ENCODE measurements at regions not wholly inside any gene's neighbourhood (a gene's known extent, or its start where the extent isn't known, plus 50 kb on each side); places are given as distances from the start of the nearest gene placed in this dataset.

DNA sequence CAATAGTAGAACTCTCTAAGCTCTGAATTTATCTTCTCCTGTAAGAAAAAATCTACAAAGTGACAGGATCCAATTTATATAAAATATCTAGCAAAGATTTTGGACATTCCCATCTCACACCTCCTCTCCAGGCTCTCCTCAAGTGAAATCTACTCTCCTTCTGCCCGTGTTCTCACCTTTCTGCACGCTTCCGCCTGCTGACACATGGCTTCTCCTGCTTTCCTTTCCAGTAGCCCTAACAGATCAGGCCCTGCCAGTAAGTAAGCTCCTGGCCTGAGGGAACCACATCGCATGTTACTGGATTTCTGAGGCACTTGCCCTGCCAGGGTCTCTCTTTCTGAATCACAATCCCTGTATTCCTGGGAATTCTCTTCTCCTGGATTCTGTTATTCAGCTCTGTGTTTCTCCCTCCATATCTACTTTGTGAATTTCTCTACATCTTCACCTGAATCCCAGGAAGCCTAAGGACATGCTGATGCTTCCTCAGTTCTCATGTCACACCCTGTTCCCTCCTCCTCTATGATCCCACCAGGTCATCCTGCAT lies 53.3 kb upstream of the TOP3B start:
- no peak for DNase-seq

DNA sequence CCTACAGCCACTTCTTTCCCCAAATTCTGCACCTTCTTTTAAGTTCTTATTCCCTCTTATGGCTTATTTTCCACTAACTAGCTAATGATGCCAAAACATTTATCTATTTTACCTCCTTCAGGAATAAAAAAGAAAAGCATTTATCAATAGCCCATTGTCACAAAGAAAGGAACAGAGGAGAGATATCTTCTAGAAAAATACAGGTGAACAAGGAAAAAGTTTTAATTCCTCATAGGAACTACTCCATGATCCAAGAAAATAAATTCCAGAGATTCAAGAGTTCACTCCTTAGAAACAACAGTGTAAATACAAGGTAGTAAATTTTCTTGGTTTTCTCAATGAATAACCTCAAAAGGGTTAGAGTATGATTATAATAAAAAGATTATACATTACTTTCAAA lies 52.6 kb upstream of the TOP3B start:
- DNase-seq: no peak

DNA sequence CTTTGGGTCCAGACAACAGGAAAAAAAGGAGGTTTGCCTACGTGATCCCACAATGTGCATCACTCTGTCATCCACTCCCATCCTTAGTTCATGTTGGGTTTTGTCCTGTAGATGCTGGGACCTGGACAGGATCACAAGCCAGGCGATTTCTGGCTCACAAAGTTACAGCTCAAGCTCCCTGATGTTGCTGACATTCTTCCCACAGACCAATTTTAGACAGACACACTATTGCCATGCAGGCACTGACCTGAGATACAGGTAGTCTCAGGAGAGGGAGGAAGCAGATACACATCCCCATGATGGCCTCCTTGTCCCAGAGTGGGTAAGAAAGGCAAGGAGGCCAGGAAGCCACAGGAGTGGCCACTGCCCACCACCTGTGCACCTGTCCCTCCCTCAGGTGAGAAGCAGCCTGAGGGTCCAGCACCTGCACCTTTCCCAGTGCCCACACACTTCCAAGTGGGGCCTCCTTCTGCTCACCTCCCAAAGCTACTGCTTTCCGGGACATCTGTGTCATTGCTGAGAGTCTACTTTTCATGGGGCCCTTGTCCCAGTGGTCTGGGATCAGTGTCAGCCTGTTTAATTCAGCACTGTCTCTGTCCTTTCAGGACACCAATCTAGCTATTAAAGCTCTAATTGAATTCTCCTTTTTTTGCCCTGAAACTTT lies 52.0 kb upstream of the TOP3B start:
- no peak for DNase-seq

DNA sequence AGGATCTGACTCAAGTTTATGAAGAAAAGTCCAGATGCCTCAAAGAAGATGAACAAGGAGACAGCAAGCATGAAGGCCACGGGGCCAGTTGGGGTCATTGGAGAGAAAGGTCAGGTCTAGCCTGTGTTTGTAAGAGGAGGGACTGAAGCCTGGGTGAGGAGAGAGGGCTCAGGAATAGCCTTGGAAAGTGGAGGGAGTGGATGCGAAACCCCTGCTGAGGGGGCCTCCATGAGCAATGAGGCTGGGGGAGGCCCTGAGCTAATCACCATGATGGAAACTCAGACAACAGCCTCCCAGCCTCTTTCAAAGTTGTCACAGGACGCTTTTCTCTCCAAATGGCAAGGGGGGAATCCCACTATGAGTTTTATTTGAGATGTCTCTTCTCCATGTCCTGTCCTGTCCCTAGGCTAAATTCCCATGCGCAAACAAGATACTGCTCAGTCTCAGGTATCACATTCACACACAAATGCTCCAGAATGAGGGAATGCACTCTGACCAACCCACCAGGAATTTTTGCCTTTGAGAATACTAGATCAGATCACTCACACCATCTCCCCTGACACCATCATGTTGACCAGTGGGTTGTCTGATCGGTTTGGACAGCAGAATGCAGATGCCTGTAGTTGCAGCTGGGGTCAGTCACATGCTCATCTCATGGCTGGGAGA lies 51.3 kb upstream of the TOP3B start:
- DNase-seq: no peak

DNA sequence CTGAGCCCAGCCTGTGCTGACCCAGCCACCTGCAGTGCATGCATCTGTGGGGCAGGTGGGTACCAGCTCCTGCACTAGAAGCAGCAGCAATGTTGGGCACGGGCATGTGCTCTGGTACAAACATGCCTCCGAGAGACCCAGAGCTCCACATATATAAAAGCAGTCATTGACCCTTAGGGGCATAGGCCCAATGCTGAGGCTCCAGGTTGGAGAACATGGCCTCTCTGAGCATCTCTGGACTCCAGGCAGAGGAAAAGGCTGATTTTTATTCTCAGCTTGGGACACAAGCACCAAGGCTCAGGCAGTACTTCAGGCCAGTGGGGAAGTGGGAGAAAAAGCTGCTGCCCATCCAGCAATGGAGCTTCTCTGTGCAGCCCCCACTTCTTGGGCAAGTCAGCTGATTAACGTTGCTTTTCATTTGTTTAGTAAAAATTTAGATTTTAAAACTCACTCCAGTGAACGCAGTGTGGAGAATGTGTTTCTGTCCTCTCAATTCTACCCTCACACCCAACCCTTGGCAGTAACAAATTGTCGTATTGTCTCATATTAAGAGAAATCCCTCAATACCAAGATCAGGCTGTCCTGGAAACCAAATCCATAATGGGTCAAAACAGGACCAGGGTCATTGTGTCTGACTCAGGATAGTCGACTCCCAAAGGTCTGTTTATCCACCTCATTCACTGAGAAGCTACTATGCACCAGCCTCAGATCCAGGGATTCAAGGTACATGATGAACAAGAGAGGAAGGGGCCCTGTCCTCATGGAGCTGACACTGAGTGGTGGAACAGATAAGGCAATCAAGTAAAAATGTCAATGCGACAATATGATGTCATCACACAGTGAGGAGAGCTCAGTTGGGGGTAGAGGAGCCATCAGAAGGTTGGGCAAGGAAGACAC lies 50.6 kb upstream of the TOP3B start:
- no peak for DNase-seq

DNA sequence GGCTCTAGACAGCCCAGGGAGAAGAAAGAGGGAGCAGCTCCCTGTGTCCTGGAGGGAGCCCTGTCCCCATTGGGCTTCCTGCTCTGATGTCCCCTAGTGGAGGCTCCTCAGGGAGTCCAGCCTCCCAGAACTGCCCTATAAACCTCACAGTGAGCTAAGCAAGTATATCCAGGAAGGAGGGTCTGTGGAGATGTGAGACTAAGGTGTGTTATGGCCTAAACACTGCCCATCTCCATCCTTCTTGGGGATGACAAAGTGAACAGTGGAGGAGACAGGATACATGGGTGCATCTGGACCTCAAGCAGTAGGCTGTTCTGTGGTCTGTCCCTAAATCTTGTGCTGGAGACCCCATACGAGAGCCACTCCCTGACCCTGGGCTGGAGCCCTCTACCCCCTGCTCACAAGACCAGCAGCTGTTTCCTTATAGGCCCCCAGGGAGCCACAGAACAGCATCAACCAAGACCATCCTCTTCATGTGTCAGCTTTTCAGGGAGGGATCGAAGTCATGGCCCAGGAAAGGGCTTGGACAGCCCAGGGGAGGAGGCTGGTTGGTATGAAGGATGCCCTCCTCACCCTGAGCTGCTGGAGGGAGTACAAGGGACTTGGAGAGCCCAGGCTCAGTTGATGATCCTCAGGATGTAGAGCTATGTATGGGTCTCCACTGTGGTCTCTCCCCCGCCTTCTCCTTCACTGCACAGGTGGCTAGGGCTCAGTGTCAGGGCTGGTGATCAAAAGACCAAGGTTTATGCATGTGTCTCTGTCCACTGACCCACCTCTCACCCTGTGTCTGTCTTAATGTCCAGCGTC lies 49.7 kb upstream of the TOP3B start:
- DNase-seq: no peak

Measured in effector CD4-positive, alpha-beta T cell (primary cell).